Neuronal stem cell (in vitro differentiated cells): ENCODE measurements at regions not wholly inside any gene's neighbourhood (a gene's known extent, or its start where the extent isn't known, plus 50 kb on each side); places are given as distances from the start of the nearest gene placed in this dataset.

Source experiments
- DNase-seq: peaks from one replicate; pipeline ENCODE4 v3.0.0-alpha.2; 2013; ENCODE audit warnings: low spot score
- H2AFZ ChIP-seq: one replicate; pipeline ENCODE4 v1.6.1; 2013; ENCODE audit warnings: mild to moderate bottlenecking, low read length, inconsistent platforms
- H2AK5ac ChIP-seq: 2 replicates; pipeline ENCODE4 v1.6.1; 2013; ENCODE audit warnings: low read depth, mild to moderate bottlenecking, inconsistent platforms, low read length, moderate library complexity, mixed read lengths
- H2BK120ac ChIP-seq: 2 replicates; pipeline ENCODE4 v1.6.1; 2013; ENCODE audit warnings: low read depth, mild to moderate bottlenecking, inconsistent platforms, low read length, moderate library complexity, mixed read lengths
- H2BK12ac ChIP-seq: one replicate; pipeline ENCODE4 v1.6.1; 2013; ENCODE audit warnings: low read length, inconsistent platforms
- H2BK15ac ChIP-seq: 2 replicates; pipeline ENCODE4 v1.6.1; 2013; ENCODE audit warnings: mild to moderate bottlenecking, low read length, inconsistent platforms, mixed read lengths
- H2BK5ac ChIP-seq: one replicate; pipeline ENCODE4 v1.6.1; 2013; ENCODE audit warnings: inconsistent platforms, mild to moderate bottlenecking, low read length, moderate library complexity
- H3K14ac ChIP-seq: one replicate; pipeline ENCODE4 v1.6.1; 2013; ENCODE audit warnings: low read length, inconsistent platforms
- H3K18ac ChIP-seq: 2 replicates; pipeline ENCODE4 v1.6.1; 2013; ENCODE audit warnings: low read length, inconsistent platforms
- H3K23ac ChIP-seq: 2 replicates; pipeline ENCODE4 v1.6.1; 2013; ENCODE audit warnings: low read depth, mild to moderate bottlenecking, mixed read lengths, low read length, inconsistent platforms; ENCODE audit not compliant: poor library complexity
- H3K27ac ChIP-seq: replicated peaks from 3 replicates; pipeline ENCODE4 v1.5.1; 2013; ENCODE audit warnings: low read length, inconsistent platforms
- H3K27me3 ChIP-seq, 3 experiments: 2 replicates each; pipeline ENCODE4 v1.6.1; 2013; ENCODE audit warnings: low read length in 3 of 3, mild to moderate bottlenecking in 2 of 3, inconsistent platforms in 1 of 3, low read depth in 1 of 3, mixed read lengths in 1 of 3, moderate library complexity in 1 of 3; ENCODE audit not compliant: control insufficient read depth in 3 of 3, insufficient read depth in 3 of 3
- H3K36me3 ChIP-seq, 2 donors: replicated peaks in 1 of 2; 2 replicates each; pipeline ENCODE4 v1.6.1; 2013; ENCODE audit warnings: low read length in 2 of 2; ENCODE audit not compliant: control insufficient read depth in 2 of 2, insufficient read depth in 2 of 2
- H3K4ac ChIP-seq: 2 replicates; pipeline ENCODE4 v1.6.1; 2013; ENCODE audit warnings: inconsistent platforms, mild to moderate bottlenecking, low read length, moderate library complexity
- H3K4me1 ChIP-seq, 2 donors: 1 replicate in 1 of 2; 2 replicates in 1 of 2; pipeline ENCODE4 v1.6.1; 2013; ENCODE audit warnings: low read length in 2 of 2, low read depth in 1 of 2; ENCODE audit not compliant: control insufficient read depth in 2 of 2, insufficient read depth in 1 of 2
- H3K4me2 ChIP-seq: one replicate; pipeline ENCODE4 v1.6.1; 2013; ENCODE audit warnings: mild to moderate bottlenecking, low read length, inconsistent platforms; ENCODE audit not compliant: insufficient read depth, poor library complexity, severe bottlenecking
- H3K4me3 ChIP-seq, 2 donors: 2 replicates each; pipeline ENCODE4 v1.5.1; 2013; ENCODE audit warnings: low read length in 2 of 2, mild to moderate bottlenecking in 2 of 2, inconsistent platforms in 1 of 2, moderate library complexity in 1 of 2
- H3K79me1 ChIP-seq: one replicate; pipeline ENCODE4 v1.6.1; 2013; ENCODE audit warnings: low read depth, mild to moderate bottlenecking, inconsistent platforms, low read length, moderate library complexity
- H3K9ac ChIP-seq: one replicate; pipeline ENCODE4 v1.6.1; 2013; ENCODE audit warnings: mild to moderate bottlenecking, low read depth, low read length, inconsistent platforms; ENCODE audit not compliant: poor library complexity
- H3K9me3 ChIP-seq, 2 donors: replicated peaks in 1 of 2; 2 replicates each; pipeline versions ENCODE3 to v1.6.1; 2013; ENCODE audit warnings: low read length in 2 of 2, mild to moderate bottlenecking in 2 of 2, inconsistent platforms in 1 of 2, low read depth in 1 of 2, mixed read lengths in 1 of 2, moderate library complexity in 1 of 2; ENCODE audit not compliant: control insufficient read depth in 2 of 2, insufficient read depth in 1 of 2
- H4K8ac ChIP-seq: one replicate; pipeline ENCODE4 v1.6.1; 2013; ENCODE audit warnings: low read depth, mild to moderate bottlenecking, inconsistent platforms, low read length, moderate library complexity
- H4K91ac ChIP-seq: one replicate; pipeline ENCODE4 v1.6.1; 2013; ENCODE audit warnings: low read length, low read depth, mild to moderate bottlenecking, inconsistent platforms; ENCODE audit not compliant: poor library complexity
- WGBS, 2 donors: extraction: QIAGEN DNeasy Blood & Tissue Kit; methylation state at CpG; one replicate each; pipeline ENCODE4 v1.1.7; 2013; ENCODE audit warnings: missing lambda C conversion rate in 2 of 2, mixed read lengths in 1 of 2; ENCODE audit not compliant: insufficient read length in 2 of 2, insufficient replicate concordance in 1 of 2; ENCODE audit errors: extremely low coverage in 2 of 2; 5-methylcytosine and 5-hydroxymethylcytosine counted together

DNA sequence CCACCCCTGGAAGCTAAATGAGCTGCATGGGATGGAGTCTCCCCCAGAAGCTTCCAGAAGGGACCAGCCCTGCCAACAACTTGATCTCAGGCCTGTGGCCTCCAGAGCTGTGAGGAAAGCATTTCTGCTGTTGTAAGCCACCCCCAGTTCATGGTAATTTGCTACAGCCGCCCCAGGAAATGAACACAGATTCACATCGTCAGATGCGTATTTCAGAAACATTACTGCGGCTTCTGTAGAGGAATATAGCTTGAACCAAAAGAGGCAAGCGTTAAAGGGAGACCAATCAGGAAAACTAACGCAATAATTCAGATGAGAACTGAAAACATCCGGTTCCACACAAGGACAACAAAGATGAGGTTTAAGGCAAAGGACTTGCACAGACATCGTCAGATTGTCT is 128.4 kb upstream of the TBL1X start:
- no peak overlapping the region for H2BK5ac ChIP-seq
- no peak overlapping the region for H2BK15ac ChIP-seq
- no peak for DNase-seq
- no peak overlapping the region for H3K14ac ChIP-seq
- no peak overlapping the region for H3K18ac ChIP-seq
- no peak overlapping the region for H4K8ac ChIP-seq
- no peak overlapping the region for H3K9ac ChIP-seq
- H3K4me2 ChIP-seq = no peak overlapping the region
- no peak overlapping the region for H3K4me3 ChIP-seq
- H3K4me1 ChIP-seq = peaks cover 0 to 1% of the 10 kb centered on the region in 2 donors
- H2AK5ac ChIP-seq = no peak overlapping the region
- peak overlapping the region; percentile 66 for H2AFZ ChIP-seq
- no peaks in the 10 kb centered on the region for H3K36me3 ChIP-seq
- no peak overlapping the region for H3K23ac ChIP-seq
- H3K79me1 ChIP-seq = no peaks in the 10 kb centered on the region
- no peak overlapping the region for H3K4ac ChIP-seq
- H3K9me3 ChIP-seq = peaks cover 0 to 2% of the 10 kb centered on the region in 2 donors
- H2BK120ac ChIP-seq = no peak overlapping the region
- no peak overlapping the region for H4K91ac ChIP-seq
- no peak overlapping the region for H3K27ac ChIP-seq
- WGBS, 2 donors = no CpG with 5 or more reads among the region's 8 CpGs
- no peak overlapping the region for H2BK12ac ChIP-seq
- no peaks in the 10 kb centered on the region for H3K27me3 ChIP-seq

DNA sequence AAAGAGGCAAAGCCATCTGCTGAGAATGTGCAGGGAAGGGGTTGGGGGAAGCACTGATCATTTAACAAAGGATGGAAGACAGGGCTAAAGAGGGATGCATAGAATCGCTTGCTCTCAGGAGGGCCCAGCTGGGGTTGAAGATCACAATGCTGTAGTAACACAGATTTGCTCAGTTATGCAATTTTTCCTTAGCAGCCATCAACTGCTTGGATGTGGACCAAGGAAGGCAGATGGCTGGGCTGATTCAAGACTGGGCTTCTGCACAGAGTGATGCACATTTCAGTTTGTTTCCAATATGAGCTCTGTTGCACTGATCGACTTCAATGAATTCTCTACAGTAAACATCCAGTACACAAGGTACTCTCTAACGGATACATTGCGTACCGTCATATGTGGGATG is 127.8 kb upstream of the TBL1X start:
- H2AK5ac ChIP-seq = no peak overlapping the region
- H2BK12ac ChIP-seq = no peak overlapping the region
- no peak overlapping the region for H2BK120ac ChIP-seq
- WGBS, 2 donors = no CpG with 5 or more reads among the region's 5 CpGs
- no peak overlapping the region for H3K27ac ChIP-seq
- H2BK15ac ChIP-seq = no peak overlapping the region
- H3K79me1 ChIP-seq = no peaks in the 10 kb centered on the region
- H4K8ac ChIP-seq = no peak overlapping the region
- H3K18ac ChIP-seq = no peak overlapping the region
- no peaks in the 10 kb centered on the region for H3K27me3 ChIP-seq
- H3K4me2 ChIP-seq = no peak overlapping the region
- no peak overlapping the region for H3K14ac ChIP-seq
- H2BK5ac ChIP-seq = no peak overlapping the region
- H3K36me3 ChIP-seq = no peaks in the 10 kb centered on the region
- peak overlapping the region; percentile 66 for H2AFZ ChIP-seq
- H3K23ac ChIP-seq = no peak overlapping the region
- no peak for DNase-seq
- H4K91ac ChIP-seq = no peak overlapping the region
- no peak overlapping the region for H3K4ac ChIP-seq
- no peak overlapping the region for H3K4me3 ChIP-seq
- peaks cover 0 to 1% of the 10 kb centered on the region in 2 donors for H3K4me1 ChIP-seq
- H3K9ac ChIP-seq = no peak overlapping the region
- H3K9me3 ChIP-seq = peaks cover 0 to 2% of the 10 kb centered on the region in 2 donors

DNA sequence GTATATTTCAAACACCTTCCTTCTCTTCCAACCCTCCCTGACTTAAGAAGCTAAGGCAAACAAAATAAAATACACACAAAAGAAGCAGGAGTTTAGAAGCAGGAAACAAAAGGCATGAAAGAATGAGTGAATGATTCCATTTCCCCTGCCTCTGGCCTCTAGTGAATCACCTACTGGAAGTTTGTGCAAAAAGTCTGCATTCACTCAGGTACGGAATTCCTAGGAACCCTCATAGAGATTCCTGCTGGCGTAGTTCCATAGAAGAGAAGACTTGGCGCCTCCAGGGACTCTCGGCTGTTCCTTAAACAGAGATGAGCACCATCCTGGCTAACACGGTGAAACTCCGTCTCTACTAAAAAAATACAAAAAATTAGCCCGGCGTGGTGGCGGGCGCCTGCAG is 125.9 kb upstream of the TBL1X start:
- Histone ChIP-seq H3K23ac (no peak overlapping the region), H2AK5ac (no peak overlapping the region), H3K4me1 (peaks cover 0 to 4% of the 10 kb centered on the region in 2 donors), H3K14ac (no peak overlapping the region), H4K91ac (no peak overlapping the region), H3K4me2 (no peak overlapping the region), H2BK5ac (no peak overlapping the region), H3K36me3 (no peaks in the 10 kb centered on the region), H2BK120ac (no peak overlapping the region), H3K27me3 (no peaks in the 10 kb centered on the region), H3K9ac (no peak overlapping the region), H3K9me3 (peaks cover 0 to 2% of the 10 kb centered on the region in 2 donors), H3K4me3 (no peak overlapping the region), H2BK12ac (no peak overlapping the region), H4K8ac (no peak overlapping the region), H3K18ac (no peak overlapping the region), H3K27ac (no peak overlapping the region), H3K79me1 (no peaks in the 10 kb centered on the region), H3K4ac (no peak overlapping the region), H2AFZ (no peak overlapping the region), H2BK15ac (no peak overlapping the region)
- no CpG with 5 or more reads among the region's 10 CpGs for WGBS, 2 donors
- no peak for DNase-seq

DNA sequence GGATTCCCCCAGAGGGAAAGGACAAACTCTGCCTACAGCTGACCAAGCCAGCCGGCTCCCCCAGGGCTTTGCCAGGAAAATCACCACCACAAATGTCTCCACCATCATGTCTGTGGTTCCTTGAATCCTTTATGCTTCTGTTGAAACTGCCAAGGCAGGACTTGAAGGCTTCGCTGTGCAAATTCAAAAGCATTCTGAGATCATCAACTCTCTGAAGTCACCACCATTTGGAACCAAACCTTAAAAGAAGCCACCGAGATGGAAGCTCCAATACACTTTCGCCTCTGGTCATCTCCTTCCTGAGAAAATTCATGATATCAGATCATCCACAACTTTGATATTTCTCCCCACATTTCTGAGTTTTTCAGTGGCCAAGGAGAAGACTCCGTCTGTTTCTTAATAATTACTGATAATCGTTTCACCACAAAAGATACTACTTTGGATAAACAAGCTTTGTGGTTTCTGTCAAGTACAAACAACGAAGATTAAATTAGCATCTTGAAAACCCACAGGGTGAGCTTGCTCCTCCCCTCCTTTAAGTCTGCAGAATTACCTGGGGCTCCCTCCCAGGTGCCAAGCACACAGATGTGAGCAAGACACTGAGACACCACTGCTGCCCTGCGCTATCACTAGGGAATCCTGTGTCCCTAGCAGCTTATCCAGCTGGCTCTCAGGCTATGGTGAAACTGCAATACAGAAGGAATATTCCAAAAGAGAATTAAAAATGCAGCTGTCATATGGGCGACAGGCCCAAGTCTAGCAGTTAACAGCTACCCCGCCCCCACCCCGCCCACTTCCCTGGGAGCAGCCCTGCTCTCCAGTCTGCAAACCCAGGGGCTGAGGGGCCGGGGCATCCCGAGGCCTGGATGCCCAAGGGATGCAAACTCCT is 125.0 kb upstream of the TBL1X start:
- no CpG with 5 or more reads among the region's 13 CpGs for WGBS, 2 donors
- no peak for DNase-seq
- no peak overlapping the region for H3K14ac ChIP-seq

More for the DNA sequence above, 125.0 kb upstream of the TBL1X start:
- H2BK15ac ChIP-seq = no peak overlapping the region
- no peaks in the 10 kb centered on the region for H3K36me3 ChIP-seq
- H4K91ac ChIP-seq = no peak overlapping the region
- no peaks in the 10 kb centered on the region for H3K27me3 ChIP-seq
- H3K9ac ChIP-seq = no peak overlapping the region
- peaks cover 0 to 4% of the 10 kb centered on the region in 2 donors for H3K4me1 ChIP-seq
- H2BK120ac ChIP-seq = no peak overlapping the region
- no peak overlapping the region for H2AK5ac ChIP-seq
- no peak overlapping the region for H2AFZ ChIP-seq
- H4K8ac ChIP-seq = no peak overlapping the region
- H3K4me3 ChIP-seq = no peak overlapping the region
- no peak overlapping the region for H3K27ac ChIP-seq
- H2BK5ac ChIP-seq = no peak overlapping the region
- no peak overlapping the region for H2BK12ac ChIP-seq
- no peak overlapping the region for H3K4ac ChIP-seq
- H3K9me3 ChIP-seq = peaks cover 0 to 2% of the 10 kb centered on the region in 2 donors
- H3K79me1 ChIP-seq = no peaks in the 10 kb centered on the region
- H3K18ac ChIP-seq = no peak overlapping the region
- no peak overlapping the region for H3K23ac ChIP-seq
- H3K4me2 ChIP-seq = no peak overlapping the region
